CD4-positive, alpha-beta T cell treated with Interleukin-12 subunit alpha and Interleukin-12 subunit beta, for 1 hour (primary cell): ENCODE measurements at regions not wholly inside any gene's neighbourhood (a gene's known extent, or its start where the extent isn't known, plus 50 kb on each side); places are given as distances from the start of the nearest gene placed in this dataset.

ENCODE experiments used
- DNase-seq: peaks from one replicate; pipeline ENCODE4 v3.0.0-alpha.2; 2020

GRCh38 chr5:29379619-29380018, 1813.9 kb upstream of the CDH6 start:
- DNase-seq, result no peak

DNA sequence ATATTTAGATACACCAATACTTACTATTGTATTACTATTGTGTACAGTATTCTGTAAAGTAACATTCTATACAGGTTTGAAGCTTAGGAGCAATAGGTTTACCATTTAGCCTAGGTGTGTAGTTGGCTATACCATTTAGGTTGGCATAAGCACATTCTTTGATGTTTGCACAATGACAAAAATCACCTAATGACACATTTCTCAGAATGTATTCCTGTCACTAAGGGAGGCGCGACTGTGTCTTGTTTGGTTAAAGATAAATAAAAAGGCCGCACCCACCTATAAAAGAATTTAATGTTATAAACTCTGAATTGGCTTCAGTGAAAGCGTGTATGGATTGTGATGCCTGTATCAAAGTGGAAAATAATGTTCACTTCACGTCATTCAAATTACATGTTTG, 1815.4 kb upstream of the CDH6 start:
- DNase-seq, result no peak

DNA sequence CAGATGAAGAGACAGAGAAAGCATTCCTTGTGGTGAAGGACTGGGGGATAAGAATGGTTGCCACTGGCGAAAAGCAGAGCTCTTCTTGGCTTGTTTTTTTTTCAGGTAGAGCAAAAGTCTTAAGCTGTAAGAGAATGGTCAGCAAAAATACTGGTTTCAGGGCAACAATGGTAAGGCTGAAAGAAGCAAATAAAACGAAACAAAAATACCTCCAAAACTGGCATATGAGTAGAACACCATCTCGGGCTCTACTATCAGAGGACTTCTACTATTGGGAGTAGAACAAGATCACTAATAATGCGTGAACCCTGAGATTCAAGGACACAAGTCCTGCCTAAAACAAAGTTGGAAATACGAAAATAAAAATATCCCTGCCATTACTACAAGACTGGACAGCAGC, 1823.2 kb upstream of the CDH6 start:
- DNase-seq, result no peak

DNA sequence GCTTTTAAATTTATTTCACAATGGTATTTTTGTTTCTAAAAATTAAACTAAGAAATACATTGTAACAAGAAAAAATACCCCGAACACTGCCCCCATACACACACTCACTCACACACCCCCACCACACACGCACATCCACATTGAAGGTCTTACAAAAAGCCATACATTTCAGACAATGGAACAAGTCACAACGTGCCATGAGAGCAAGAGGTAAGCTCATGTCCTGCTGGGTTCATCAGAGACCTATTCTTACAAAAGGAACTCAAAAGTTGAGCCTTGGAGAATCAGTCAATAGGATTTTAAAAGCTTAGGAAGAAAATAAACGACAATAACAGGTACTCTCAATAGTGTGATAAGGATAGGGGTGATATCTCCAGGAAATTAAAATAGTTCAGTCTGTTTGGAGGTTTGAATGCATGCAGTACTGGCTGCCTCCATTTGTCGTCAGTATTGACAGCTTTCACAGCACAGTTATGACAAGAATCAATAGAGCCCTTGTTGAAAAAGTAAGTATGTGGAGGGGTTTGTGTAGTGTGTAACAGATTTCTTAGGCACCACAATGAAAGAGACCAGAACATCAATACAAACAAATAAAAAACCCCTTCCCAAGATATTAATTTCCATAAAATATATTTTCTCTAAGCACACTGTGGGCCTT, 1826.2 kb upstream of the CDH6 start:
- DNase-seq, result no peak

- no peak for DNase-seq
Measured at GRCh38 chr5:29351170-29351569, 1842.3 kb upstream of the CDH6 start.

DNA sequence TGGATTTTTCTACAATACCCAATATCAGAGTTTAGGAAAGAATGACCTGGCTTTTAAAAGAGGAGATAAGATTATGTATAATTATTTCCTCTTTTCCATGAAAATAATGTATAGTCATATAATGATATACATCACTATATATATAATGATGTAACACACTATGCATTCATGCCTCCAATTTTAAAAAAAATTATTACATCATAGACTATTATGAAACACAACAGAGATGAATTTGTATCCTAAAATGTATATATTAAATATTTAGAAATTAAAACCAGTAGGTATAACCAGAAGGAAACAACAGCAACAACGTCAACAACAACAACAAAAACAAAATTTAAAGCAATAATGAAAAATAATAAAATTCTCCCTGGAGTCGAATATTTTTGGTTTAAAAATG, 1856.5 kb upstream of the CDH6 start:
- DNase-seq, result no peak

GRCh38 chr5:29321591-29321990, 1871.9 kb upstream of the CDH6 start:
- no peak for DNase-seq

DNA sequence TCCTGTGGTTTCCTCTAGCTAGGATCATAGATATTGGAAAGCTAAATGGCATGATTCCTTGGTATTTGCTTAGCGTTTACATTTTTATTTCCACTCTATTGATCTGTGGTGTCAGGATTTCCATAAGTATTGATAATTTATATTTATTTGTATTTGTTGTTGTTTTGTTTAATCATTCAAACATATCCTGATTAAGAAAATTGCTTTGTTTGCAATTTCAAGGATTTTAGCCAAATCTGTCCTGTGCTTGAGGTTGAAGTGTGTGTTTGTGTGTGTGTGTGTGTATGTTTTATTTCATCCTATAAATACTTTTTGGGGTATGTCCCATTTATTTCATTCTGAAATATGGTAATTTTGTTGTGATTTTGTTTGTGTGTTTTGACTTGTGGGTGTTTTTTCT, 1884.1 kb upstream of the CDH6 start:
- DNase-seq, result no peak

DNA sequence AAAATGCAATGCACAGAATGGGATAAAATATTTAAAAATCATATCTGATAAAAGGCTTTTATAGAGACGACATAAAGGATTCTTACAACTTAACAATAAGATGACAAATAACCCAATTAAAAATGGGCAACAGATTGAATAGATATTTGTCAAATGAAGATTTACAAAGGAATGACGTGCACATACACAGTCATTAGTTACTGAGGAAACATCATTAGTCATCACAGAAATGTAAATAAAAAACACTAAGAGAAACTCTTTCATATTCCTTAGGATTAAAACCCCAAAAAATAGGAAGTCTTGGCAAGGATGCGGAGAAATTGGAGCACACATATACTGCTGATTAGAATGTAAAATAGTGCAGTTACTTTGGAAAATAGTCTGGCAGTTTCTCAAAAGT, 1886.0 kb upstream of the CDH6 start:
- DNase-seq, result no peak

GRCh38 chr5:29304545-29304944, 1888.9 kb upstream of the CDH6 start:
- no peak for DNase-seq

DNA sequence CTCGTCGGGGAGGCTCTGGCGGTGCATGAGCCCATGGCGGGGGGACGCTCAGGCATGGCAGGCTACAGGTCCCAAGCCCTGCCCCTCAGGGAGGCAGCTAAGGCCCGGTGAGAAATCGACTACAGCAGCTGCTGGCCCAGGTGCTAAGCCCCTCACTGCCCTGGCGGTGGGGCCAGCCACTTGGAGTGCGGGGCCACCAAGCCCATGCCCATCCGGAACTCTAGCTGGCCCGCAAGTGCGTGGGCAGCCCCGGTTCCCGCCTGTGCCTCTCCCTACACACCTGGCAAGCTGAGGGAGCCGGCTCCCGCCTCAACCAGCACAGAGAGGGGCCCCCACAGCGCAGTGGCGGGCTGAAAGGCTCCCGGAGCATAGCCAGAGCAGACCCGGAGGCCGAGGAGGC, 1896.9 kb upstream of the CDH6 start:
- DNase-seq, result no peak

DNA sequence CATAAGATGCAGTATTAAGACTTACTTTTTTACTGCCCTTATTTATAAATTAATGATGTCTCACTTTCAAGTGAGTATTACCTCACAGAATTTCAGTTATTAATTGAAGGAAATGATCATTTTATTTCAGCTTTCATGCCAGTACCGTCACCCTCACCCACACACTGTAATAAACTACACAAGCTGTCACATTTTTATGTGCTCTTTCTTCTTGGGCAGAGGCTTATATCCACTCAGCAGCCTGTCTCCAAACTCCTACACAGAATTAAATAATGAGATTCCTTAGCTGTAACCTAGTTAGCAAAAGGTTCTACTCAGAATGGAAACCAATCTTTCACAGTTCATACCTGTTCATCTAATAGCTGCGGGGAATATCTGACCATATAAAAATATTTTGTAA, 1915.8 kb upstream of the CDH6 start:
- no peak for DNase-seq

GRCh38 chr5:29276371-29276770, 1917.1 kb upstream of the CDH6 start:
- DNase-seq, result no peak

DNA sequence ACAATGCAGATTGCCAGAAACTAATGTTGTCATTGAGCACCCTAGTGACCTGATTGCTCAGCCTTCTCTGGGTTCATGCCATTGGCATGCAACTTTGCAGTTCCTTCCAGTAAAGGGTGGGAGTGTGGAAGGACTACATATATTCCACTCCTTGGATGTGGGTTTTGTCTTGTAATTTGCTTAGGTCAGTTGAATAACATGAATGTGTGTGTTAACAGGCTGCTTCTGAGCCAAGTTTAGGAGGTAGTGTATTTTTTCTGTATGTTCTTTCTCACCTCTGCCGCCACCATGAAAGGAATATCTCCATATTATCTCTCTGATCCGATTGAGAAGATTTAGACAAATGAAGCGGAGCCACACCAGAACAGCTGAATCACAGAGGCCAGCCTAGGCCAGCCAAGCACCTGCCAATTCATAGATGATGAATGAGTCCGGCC, 1929.6 kb upstream of the CDH6 start:
- DNase-seq, result no peak

GRCh38 chr5:29262339-29263123, 1931.0 kb upstream of the CDH6 start:
- DNase-seq, result no peak

DNA sequence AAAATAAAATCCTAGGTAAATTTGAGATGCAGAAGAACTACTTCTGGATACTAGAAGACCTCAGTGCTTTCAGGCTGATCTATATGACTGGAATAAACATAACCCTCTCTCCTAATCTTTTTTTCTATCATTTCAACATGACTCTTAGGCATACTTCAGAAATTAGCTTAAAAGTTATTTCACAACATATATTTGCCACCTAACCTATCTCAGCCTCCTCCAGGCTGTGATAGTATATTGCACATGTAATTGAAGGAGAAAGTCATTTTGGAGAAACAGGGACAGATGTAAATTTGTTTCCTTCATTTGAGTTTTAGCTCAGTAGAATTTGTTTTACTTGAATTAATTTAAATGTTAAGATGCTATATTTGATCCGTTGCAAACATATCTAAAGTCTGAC, 1932.3 kb upstream of the CDH6 start:
- no peak for DNase-seq

GRCh38 chr5:29252390-29252789, 1941.1 kb upstream of the CDH6 start:
- no peak for DNase-seq

- no peak for DNase-seq
Measured at GRCh38 chr5:29247346-29248028, 1946.0 kb upstream of the CDH6 start.

GRCh38 chr5:29240379-29240778, 1953.1 kb upstream of the CDH6 start:
- no peak for DNase-seq

DNA sequence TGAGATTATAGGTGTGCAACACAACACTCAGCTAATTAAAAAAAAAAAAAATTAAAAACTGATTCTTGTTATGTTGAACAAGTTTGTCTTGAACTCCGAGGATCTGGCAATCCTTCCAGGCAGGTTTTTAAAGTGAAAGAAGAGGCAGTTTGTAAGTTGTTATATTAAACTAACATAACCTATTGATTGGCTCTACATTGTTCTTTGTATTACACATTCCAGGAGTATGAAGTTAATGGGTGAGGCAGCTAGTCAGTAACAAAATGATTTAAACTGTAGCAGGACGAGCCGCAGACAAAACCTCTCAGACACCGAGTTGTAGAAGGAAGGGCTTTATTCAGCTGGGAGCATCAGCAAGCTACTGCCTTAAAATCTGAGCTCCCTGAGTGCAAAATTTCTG, 1953.9 kb upstream of the CDH6 start:
- no peak for DNase-seq

DNA sequence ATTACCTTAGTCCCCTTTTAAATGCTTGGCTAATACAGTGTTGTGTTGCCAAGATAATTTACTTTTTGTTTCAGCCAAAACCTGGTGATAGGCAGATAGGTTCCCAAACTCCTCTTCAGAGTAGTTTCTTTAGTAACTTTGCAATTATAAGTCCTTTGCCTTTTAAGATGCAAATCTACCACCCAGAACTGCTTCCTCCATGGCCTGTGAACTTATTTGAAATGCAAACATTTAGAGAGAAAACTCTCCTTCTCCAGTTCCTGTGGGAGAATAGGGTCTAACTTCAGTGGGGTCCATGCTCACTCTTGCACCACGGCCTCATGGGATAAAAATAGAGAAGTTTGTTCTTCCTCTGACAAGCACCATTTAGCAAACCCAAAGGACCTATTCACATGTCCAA, 1955.4 kb upstream of the CDH6 start:
- no peak for DNase-seq

DNA sequence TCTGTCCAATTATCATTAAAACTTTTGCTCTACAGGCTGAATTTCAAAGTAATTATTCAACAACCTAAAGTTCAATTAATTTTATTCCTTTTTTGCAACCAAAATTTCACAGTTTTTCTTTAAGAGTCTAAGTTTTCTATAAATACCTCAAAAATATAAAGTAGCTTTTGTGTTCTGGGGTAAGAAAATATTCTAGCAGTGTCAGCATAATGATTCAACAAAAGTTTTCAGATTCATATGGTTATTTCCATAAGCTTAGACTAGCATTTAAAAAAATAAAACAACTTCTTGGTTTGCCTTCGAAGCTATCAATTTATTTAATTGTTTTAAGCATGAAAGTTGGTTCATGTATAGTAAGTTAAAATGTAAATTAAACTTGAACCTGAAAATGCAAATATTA, 1962.3 kb upstream of the CDH6 start:
- DNase-seq, result no peak

- no peak for DNase-seq
Measured at GRCh38 chr5:29230591-29230990, 1962.9 kb upstream of the CDH6 start.

- no peak for DNase-seq
Measured at GRCh38 chr5:29229461-29229860, 1964.0 kb upstream of the CDH6 start.
